ENCODE measurements at regions not wholly inside any gene's neighbourhood (a gene's known extent, or its start where the extent isn't known, plus 50 kb on each side); places are given as distances from the start of the nearest gene placed in this dataset.

DNA sequence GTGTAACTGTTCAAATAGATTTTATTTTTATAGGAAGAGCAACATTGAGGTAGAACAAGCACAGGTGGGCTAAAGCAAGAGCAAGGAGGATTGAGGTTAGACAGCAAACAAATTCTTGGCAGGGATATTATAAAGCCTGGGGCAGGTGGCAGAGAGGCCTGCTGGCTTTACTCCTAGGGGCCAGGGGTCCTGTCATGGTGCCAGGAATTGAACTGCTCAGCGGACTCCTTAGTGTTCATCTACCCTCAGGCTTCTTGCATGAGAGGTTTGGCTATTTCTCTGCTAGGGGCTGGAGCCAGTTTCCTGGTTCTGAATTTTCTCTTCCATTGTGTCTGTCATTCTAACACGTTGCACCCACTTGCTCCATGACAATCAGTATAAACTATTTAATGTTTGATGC is 217.2 kb upstream of the NCAM1 start:
- DNase-seq (ENCODE audit: low read depth) = no peak

DNA sequence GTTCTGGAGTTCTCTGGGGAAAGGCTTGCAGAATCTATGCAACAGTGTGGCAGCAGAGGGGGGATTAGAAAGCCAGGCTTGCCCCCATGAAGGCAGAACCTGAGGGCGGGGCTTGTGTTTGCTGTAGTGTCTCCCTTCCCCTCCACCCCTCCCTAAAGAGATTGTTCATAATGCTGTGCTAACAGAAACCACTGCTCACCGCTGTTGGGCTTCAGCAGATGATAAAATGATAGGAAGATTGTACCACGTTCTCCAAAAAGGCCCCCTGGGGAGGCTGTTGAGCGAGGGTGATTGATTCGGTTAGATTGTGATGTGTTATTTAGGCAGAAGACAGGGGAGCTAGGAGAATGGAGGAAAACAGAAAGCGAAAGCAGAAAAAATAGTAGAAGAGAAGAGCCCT is 215.2 kb upstream of the NCAM1 start:
- DNase-seq (ENCODE audit: low read depth) = no peak

DNA sequence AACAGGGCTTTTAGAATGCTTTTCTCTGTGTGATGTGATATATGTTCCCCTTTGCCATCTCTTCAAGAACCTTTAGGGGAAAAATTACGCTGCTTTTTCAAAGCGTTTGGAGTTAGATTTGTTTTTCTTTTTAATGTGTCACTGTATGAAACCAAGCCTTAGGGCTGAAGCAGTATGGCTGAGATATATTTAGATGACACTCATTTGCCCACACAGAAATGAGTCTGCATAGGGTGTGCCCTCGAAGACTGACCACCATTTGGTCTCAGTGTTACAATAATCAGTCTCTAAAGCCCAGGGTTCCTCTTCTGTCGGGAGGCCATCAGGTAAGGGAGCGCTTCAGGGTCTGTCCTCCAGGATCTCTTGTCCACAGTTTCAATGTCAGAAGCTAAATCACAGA is 213.0 kb upstream of the NCAM1 start:
- no peak for DNase-seq (ENCODE audit: low read depth)

DNA sequence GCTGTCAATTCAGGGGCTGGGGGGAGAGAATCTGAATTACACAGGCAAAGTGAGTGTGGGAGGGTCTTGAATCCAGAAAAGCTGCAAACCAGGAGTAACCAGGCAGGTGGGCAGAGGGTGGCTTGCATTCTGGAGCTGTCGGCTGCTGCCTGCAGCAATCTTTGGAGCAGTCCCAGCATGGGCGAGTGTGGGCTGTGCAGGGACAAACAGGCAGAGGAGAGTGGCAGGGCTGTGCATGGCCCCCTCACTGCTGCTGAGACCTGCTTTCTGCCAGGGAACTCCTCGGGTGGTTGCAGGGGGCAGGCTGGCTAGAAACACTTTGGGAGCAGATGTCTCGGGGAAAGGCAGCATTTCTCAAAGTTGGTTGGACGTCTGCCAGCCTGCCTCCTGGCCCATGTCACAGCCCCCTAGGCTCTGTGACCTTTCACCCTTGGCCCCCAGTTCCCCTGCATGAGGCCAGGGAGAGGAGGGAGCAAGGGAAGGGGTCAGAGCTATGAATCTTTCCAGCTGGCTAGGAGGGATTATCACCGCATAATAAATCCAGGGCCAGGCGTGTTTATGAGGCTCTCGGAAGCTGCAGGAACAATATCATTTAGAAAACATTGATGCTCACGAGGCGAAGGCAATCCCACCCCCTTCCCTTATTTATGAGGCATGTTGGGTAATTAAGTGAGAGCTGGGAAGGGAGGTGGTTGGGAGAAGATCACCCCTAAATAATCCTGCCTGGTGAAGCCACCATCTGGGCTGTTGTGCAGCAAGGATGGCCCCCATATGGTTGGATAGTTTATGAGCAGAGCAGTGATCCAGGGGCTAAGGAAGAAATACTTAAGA is 212.3 kb upstream of the NCAM1 start:
- DNase-seq (ENCODE audit: low read depth) = no peak

DNA sequence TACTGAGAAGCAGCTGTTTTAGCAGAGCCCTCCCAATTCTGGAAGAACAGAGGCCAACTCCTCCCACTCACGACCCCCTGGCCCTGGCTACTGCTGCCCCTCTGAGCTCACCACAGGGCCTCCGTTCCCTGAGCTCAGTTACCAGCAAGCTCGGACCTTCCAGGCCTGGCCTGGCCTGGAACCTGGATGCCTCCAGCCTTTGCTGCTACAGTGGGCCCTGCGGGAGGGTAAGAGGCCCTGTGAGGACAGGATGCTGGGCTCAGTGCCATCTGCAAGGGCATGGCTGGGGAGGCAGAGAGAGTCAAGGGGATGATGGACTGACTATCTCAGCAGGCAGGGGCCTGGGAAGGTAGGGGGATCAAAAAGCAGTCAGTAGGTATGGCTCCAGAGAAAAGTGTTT is 209.9 kb upstream of the NCAM1 start:
- no peak for DNase-seq (ENCODE audit: low read depth)

DNA sequence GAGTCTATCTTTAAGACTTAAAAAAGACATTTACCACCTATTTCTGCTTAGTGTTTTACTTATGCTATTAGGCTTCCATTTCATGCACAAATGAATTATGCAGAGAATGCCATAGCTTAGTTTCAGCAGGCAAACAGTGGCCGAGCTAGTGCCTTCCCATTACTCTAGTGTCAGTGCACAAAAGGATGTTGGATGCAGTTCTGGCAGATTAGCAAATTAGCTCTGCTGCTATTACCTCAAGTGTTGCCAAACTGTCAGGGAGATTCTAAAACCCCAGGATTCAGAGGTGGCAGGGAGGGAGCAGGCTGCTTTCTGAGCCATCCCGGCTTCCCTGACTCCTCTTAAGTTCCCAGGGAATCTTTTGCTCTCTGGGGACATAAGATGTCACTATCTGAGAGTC is 209.4 kb upstream of the NCAM1 start:
- no peak for DNase-seq (ENCODE audit: low read depth)

DNA sequence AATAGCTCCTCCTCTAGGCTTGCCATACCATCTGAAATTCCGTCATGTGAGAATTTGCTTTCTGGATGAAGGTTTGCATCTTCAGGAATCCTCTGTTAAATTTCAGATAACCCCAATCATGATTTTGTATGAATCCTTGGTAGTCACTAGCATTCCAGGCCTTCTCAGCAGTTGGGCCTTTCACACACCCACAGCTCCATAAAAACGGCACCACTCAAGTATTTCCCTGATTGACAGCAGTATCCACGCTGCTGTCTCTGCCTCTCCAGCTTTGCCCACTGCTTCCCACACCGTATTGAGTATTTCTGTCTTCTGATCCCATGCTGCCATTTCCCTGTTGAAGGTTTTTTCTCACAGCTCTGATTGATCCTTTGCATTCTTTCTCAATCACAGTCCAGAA is 208.7 kb upstream of the NCAM1 start:
- no peak for DNase-seq (ENCODE audit: low read depth)

DNA sequence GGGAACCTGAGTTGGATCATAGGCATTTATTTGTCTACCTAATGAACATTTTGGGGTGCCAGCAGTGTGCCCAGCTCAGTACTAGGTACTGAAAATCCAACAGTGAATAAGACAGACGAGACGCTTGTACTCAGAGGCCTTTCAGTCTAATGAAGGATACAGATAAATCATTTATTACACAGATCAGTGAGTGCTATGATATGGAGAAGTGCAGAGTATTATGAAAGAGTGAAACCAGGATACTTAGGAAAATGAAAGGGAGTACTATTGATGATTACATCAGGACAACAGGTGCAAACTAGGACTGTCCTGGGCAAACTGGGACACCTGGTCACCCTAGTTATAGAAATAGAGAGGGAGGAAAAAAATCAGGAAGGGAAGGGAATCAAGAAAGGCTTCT is 207.5 kb upstream of the NCAM1 start:
- no peak for DNase-seq (ENCODE audit: low read depth)

DNA sequence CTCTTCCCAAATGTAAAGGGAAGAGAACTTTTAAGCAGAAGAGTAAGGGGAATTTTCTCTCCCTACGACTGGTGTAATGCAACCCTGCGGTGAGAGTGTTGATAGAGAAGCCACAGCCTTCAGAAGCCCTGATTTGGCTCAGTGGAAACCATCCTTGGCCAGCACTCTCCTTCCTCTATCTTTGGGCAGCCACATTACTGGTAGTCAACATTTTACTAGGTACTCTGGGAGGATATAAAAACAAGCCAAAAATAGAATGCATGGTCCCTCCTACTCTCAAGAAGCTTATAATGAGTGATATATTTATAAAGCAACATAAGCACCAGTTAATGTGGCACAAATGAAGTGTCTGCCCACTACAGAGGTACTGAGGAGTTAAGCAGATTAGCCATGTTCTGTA is 201.8 kb upstream of the NCAM1 start:
- no peak for DNase-seq (ENCODE audit: low read depth)

DNA sequence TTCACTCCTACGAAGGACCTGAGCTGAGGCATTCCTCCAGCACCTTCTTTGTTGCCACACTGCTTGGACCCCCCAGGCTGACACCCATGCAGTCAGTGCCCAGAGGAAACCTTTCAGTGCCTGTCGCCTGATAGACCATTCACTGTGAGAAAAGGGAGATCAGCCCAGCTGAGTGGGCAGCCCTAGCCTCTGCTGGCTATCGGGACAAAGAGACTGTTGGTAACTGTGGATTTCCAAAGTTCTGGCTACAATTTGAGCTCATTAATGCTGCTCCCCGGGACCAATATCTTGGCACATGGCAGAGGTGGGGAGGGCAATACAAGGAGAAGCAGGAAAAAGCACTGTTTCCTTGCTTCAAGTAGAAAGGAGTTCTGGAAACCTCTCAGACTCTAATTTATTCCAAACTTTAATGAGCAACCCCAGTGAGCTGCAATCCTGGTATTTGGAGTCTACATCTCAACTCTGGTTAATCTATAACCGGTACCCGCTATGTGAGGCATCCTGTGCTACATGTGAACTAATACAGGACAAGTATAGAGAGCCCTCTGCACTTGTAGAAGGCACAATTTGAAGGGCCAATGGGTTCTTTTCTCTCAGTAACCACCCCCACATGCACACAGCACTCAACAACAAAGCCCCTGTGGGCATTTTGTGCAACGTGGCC is 200.7 kb upstream of the NCAM1 start:
- no peak for DNase-seq (ENCODE audit: low read depth)

DNA sequence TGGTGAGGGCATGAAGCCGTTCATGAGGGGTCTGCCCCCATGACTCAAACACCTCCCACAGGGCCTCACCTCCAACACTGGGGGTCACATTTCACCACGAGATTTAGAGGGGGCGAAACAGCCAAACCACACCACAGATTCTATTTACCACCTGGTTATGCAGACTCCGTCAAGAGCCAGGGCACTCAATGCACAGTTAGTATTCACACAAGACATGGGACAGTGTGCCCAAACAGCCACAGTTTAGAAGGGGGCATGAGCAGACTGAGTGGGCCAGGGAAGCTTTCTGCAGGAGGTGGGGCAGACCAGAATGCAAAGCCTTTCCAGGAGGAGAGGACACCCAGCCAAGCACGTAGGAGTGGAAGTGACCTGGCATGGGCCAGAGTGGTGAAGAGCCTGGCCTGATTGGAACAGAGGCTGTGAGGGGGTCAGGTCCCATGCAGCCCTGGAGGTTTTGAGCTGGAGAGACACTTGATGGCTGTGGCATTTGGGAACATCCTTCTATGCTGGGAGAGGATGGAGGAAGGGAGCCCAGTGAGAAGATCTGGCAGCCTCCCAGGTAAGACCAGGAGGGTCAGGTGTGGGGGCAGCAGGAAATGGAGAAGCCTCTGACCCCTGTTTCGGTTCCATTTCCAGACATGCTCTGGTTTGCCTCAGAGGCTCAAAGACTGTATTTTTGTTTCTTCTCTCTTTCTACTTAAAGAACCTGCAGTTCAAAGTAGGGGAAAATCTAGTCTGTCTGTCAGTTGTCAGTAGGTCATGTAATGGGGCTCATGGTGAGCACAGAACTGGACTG is 199.1 kb upstream of the NCAM1 start:
- no peak for DNase-seq (ENCODE audit: low read depth)

DNA sequence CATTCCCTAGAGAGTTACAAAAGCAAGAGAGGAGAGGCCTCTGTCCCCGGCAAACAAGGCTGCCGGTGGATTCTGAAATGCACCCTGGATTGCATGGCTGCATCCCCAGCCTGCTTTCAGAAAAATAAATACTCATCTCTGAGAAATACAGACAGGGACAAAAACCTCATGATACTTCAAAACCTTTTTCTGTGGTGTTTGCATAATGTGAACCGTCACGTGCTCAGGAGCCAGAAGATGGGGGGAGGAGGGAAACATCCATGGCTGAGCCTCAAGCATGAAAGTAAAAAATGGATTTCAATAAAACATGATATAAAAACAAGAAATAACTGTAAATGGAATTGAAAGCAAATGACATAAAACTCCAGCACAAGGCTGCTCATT is 198.5 kb upstream of the NCAM1 start:
- DNase-seq (ENCODE audit: low read depth) = no peak

DNA sequence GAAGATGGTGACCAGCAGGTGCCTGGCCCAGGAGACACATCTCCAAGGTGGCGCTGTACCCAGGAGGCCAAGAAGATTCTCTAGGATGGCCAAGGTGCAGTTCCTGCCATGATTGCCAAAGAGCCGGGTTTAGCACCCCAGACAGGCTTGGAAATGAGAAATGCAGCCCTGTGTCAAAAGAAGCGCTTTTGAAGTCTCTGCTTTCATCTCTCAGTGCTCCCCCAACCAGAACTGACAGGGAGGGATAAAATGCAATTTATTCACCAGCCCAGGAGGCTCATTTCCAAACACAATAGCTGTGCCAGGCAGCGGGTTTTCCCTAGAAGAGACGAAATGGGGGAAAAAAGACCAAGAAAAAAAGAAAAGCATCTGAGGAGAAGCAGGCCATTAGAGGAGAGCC is 195.9 kb upstream of the NCAM1 start:
- no peak for DNase-seq (ENCODE audit: low read depth)

DNA sequence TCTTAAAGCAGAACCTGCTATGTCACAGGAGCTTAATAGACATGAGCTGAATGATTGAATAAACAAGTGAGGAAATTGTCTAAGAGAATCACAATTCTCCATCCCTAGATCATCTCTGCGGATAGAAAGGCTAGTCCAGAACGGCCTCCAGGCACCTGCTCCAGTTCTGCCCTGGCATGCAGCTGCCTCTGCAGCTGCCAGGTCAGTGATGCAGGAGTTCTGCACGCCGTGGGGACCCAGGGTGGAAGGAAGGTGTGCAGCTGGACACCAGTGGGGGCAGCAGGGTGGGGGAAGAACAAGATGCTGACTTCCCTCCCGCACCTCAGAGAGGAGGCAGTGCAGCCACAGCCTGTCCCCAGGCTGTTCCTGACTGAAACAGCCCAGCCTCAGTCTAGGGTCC is 192.1 kb upstream of the NCAM1 start:
- DNase-seq (ENCODE audit: low read depth) = no peak

DNA sequence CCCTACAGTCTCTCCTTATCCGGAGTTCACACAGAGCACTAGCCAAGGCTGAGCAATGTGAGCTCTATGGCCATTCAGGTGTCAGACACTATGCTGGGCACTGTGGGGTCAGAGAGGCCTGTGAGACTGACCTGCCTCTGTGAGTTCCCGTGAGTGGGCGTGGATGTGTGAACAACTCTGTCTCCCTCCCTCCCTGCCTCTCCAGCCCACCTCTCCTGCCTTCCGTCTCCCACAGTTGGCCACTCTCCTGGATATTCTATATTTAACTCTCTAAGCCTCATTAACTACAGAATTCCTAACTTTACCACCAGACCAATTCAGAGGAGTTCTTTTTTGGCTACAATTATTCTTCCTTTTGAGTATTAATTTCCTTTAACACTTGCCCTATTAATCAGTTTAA is 191.6 kb upstream of the NCAM1 start:
- DNase-seq (ENCODE audit: low read depth) = no peak

DNA sequence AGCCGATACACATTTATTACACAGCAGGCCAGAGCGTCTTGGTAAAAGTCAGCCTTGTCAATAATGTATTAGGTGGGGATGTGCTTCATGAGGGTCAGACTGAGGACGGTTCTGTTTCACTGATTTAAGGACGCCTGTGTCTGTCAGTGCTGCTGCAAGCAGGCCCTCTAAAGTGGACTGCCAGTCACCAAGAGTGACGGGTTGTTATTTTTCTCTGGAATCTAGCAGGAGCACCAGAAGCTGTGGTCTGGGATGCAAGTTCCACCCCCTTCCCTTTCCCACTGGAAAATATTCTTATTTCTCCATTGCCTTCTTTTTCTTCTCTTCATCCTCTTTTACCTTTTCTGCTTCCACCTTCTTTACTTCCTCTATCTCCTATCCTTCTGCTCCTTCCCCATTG is 191.2 kb upstream of the NCAM1 start:
- DNase-seq (ENCODE audit: low read depth) = no peak

DNA sequence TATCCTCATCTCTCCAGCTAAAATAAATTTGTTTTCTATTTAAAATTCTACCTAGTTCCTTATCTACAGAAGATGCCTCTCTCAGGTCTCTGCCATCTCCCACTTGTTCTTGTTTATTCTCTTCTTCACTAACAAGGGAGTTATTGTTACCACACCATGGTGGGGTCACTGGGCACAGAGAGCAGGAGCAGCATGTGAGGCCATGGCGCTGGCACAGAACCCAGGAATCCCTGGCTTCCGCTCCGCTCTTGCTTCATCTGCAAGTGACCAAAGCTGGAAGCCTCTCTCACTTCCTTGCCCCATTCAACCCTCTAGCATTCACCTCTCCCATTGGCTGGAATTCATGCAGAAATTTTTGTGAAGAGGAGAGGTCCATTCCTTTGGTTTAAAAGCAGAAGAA is 190.7 kb upstream of the NCAM1 start:
- DNase-seq (ENCODE audit: low read depth) = no peak

DNA sequence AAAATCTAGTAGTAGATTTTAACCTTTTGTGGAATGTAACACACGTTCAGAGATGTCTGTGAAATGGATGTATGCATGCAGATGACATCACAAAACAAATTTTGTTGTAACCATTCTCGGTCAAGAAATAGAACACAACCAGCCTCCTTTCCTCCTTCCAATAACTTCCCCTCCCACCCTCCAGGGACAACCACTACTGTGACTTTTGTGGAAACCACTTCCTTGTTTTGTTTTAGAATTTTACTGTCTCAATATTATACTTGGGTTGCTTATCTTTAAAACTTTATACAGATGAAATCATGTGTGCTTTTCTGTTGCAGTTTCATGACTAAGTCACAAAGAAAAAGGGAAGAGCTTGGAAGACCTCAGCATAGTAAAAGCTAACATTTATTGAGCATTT is 189.4 kb upstream of the NCAM1 start:
- DNase-seq (ENCODE audit: low read depth) = no peak

DNA sequence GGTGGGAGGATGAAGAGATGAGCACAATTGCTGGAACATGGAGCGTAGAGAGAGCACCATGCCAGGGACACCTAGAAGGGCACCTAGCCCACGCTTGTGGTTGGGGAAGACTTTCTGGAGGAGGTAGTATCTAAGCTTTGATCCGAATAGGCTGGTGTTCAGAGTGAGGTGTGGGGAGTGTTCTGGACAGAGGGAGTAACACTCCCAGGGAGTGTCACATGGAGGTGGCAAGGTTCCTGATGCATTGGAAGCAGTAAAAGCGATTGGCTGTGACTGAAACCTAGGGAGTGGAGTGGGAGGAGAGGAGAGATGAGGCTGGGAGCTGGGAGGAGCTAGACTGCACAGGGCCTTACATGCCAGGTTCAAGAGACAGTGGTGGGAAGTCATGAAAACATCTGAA is 188.0 kb upstream of the NCAM1 start:
- no peak for DNase-seq (ENCODE audit: low read depth)

DNA sequence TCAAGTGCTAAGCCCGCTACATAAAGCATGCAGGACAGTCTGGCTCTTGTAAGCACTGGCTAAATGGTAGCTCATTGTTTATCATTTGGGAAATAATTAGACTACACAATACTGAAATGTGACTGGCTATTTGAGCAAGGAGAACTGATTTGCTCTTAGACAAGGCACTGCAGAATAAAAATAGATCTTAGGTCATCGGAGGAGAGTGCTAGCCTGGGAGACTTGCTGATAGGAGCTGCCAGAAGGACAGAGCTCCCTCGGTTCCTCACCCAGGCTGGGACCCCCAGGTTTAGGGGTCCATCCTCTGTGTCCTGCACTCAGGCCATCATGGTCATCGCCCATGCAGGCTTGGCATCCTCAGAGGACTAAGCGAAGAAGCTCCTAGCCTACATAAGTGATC is 184.4 kb upstream of the NCAM1 start:
- DNase-seq (ENCODE audit: low read depth) = no peak

DNA sequence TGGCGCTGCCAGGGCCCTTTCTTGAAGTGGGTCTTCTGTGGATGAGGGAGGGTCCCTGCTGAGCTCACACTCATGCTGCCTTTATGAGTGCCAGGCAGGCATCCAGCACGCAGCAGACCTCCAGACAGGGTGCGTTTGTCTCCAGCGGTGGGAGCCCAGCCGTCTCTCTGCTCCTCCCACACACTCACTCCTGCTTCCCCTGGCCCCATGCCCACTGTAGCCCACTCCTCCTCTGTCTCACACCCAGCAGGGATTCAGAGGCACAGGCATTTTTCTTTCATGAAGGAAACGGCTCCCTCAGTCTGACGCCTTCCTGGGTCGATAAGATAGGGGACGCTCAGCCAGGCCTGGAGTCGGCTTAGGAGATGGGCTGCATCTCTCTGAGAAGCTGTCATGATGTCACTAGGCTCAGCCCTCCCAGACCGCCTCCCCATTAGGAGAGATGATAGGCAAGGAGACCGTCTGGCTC is 183.9 kb upstream of the NCAM1 start:
- DNase-seq (ENCODE audit: low read depth) = no peak

DNA sequence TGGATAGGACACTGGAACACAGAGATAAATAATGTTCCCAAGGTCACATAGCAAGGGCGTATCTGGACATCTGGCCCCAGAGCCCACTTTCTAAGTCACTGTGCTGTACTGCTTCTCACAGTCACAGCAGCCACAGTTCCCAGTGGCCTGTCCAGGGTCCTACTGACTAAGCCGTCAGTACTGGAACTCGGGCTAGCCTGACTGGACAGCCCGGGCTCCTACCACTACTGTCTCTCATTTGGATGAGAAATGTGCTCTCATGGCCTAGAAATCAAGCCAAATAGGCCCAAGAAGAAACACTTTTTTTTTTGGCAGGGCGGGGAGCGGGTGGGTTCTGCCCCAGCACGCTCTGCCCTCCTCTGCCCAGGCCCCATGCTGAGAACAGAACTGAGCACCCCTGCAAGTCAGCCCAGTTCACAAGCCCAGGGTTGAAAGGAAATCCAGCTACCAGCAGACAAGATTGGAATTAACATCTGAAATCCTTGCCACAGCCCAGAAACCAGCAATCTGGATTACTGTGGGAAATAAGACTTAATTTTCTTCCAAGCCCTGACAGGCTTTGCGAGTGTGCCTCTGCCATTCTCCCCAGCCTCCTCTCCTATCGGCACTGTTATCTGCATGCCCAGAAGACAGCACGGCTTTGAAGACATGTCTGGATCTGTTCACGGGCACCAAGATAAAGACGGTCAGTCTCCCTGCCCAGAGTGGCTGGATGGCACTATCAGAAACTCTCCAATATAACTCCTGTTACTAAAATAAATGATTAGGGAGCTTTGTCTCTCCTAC is 182.9 kb upstream of the NCAM1 start:
- DNase-seq (ENCODE audit: low read depth) = no peak

Data from HT1080 (cell line).